ENCODE measurements at regions not wholly inside any gene's neighbourhood (a gene's known extent, or its start where the extent isn't known, plus 50 kb on each side); places are given as distances from the start of the nearest gene placed in this dataset.

DNA sequence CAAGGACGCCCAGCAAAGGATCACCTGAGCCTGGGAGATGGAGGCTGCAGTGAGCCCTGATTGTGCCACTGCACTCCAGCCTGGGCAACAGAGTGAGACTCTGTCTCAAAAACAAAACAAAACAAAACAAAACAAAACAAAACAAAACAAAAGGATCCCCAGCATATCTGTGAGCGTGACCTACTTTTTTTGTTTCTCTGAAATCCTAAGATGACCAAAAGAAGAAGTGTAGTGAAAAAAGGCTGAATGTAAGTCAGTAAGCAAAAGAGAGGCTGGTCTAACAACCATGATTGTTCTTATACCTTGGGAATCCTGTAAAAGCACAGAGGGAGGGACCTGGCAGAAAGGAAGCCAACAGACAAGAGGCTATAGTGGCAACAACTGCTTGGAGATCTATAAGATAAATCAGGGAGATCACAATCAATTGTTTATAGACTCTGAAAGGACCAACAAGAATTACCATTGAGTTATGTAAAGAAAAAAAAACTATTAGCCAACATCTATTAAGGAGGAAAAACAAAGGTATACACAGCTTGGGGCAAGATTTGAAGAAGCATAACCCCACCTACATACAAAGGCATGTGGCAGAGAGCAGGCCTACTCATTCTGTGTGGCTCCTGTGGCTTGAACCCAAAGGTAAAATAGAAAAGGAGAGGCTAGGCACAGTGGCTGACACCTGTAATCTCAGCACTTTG is 255.2 kb upstream of the KLF14 start:
- in situ Hi-C loops (cut with HindIII; ENCODE audit: low sequenced_read_pairs) = no loop called here

DNA sequence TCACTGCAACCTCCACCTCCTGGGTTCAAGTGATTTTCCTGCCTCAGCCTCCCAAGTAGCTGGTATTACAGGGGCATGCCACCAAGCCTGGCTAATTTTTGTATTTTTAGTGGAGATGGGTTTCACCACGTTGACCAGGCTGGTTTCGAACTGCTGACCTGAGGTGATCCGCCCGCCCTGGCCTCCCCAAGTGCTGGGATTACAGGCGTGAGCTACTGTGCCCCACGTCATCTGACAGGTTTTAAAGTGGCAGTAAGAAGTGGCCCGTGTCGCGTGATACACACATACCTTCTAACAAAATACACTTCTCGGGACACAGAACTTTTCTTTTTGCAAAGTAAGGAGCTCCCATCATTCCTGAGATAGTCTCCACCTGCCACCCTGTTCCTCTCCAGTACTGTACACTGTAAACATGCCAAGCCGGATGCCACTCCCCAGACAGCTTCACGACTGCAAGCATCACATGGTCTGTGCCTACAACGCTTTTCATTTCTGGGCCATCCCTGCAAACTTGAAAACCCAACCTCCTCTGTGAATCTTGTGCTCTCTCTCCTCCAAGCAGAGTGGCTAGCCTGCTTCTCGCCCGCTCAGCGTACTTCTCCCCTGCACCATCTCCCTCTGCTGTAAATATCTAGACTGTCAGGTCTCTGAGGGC is 256.3 kb upstream of the KLF14 start:
- in situ Hi-C loops (cut with HindIII; ENCODE audit: low sequenced_read_pairs) = no loop called here

DNA sequence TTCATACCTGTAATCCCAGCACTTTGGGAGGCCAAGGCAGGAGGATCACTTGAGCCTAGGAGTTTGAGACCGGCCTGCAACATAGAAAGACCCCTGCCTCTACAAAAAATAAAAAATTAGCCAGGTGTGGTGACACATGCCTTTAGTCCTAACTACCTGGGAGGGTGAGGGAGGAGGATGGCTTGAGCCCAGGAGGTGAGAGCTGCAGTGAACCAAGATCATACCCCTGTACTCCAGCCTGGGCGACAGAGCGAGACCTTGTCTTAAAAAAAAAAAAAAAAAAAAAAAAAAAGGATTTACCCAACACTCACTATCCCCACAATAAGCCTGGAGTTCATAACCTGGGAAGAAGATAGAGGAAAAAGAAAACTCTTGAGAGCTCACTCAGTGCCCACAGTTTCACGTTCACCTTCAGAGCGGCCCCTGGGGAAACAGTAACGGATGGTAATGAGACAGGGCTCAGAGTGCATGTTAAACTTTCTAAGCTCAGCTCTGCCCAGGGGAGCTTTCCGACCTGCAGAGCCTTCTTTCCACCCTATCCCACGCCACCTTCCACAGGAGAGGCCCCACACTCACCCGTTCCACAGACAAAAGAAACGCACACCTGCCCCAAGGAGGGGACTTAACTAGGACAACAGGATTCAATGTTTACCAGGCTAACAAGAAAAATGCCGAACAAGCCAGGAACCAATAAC is 259.8 kb upstream of the KLF14 start:
- in situ Hi-C loops (cut with HindIII; ENCODE audit: low sequenced_read_pairs) = no loop called here

DNA sequence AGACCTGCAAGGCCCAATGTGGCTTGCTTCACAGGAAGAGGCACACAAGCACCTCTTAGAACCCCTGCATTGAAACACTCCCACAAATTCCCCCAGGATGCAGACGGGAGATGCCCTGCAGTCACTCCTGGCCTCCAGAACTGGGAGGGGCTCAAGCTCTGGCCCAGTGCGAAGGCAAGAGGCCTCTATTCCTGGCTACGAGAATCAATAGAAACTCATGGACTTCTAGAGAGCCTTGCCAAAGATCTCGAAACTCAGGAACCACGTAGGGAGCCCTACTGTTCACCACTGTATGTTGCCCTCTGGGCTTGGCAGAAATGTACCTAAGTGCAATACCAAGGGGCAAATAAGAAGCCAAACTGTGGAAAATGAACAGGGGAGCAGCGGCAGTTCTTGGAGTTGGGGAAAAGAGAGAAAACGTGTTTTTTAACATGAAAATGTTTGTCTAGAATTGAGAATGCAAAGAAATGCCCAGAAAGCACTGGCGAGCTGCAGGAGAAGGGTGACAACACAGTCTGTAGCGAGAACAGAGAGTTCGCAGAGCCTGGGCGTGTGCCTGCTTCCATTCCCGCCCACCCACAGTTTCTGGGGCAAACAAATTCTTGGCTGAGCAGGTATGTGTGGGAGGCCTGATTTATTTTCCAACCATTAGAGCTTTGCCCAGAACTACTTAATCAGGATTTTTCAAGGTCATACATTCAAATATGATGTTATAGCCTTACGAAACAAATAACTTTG is 260.5 kb upstream of the KLF14 start:
- in situ Hi-C loops (cut with HindIII; ENCODE audit: low sequenced_read_pairs) = no loop called here

DNA sequence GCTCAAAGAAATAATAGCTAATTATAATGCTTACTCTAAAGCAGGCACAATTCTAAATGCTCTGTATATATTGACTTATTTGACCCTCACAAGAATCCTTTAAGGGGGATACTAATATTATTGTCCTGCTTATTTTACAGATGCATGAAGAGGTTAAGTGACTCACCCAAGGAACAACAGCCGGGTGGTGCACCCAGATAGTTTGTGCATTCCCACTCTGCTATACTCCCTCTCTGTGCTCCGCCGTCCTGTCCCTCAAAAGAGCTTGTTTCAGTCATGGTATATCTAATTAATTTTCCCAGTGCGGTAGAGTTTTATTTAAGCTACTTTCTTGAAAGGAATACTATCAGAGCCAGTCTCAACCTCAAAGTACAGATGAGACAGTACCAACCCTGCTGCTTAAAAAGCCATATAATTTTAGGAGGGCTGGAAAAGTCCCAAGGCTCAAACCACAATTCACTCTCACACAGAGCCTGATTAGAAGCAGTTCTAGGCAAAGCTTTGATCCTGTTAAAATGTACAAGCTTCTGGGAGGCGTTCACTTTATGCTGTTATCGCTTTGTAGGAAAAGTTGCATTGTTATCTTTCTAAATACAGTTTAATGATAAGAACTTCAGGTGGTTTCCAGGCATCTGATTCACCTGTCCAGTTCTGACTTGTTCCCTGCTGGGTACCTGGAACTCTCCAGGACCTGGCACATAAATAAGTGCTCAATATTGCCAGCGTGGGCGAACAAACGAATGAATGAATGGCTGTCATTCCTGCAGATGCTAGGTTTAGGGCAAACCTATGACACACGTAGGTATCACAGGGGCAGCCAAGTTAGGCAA is 261.5 kb upstream of the KLF14 start:
- in situ Hi-C loops (cut with HindIII; ENCODE audit: low sequenced_read_pairs) = no loop called here

DNA sequence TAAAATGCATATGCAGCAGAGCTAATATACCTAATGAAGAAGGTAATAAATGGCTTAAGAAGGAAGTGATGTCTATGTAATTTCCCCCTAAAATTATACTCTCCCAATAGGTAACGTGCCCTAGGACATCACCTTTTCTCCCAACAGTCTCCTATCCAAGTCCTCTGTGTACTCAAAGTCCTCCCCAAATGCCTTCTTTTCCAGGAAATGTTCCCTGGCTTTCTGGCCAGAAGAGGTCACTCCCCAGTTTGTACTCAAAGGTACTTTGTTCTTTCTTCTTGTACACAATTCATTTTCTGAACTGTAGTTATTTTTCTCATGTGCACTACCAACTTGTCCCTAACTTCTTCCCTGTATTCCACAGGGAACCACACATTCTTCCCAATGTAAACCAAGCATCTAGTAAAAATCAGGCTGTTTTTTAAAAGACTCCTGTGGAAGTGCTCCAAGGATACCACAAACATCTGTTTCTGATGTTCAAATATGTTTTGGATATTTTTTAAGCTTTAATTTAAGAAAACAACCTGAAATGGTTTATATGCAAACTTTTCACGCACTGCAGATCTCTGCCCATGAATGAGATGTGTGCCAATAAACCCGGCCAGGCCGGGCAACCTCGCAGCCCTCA is 262.3 kb upstream of the KLF14 start:
- in situ Hi-C loops (cut with HindIII; ENCODE audit: low sequenced_read_pairs) = no loop called here

DNA sequence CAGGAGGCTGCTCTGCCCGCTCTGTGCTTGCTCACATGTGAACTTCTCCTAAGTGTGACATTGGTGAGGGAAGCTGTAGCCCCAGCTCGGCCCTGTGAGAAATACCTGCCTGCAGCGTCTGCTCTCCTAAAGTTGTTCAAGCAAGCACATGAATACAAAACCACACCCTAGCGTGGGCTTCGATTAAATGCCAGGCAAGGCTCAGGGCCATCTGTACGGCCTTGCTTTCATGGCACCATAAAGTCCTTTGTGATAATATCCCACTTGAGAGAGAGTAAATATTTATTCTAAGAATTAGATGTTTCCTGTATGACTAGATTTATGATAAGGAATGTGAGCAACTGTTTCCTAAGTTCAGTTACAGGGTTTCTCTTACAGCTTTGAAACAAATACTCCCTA is 262.8 kb upstream of the KLF14 start:
- in situ Hi-C loops (cut with HindIII; ENCODE audit: low sequenced_read_pairs) = no loop called here

DNA sequence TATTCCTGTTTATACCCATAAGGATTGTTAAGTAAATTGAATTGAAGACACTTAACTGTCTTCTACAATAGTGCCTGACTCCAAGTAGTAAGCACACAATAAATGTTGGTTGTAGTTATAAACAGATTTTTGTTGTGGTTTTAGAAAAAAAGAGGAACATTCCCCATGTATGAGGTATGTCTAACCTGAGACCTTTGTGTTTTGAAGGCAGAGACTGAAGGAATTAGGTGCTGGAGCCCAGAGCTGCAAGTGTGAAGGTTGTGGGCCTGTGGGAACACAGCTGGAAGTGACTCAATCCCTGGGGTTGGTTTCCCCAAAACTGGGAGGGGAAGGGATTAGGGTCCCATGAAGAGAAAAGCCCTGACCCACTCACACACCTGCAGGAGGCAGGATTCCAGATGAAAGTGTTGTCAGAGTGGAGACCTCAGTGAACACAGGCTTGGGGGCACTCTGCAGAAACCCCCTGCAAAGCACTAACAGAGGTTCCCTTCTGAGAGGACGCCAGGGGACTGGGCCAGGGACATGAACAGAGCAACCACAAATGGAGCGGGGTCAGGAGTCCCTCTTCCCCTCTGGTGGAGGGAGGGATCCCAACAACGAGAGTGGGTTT is 265.1 kb upstream of the KLF14 start:
- in situ Hi-C loops (cut with HindIII; ENCODE audit: low sequenced_read_pairs) = no loop called here

DNA sequence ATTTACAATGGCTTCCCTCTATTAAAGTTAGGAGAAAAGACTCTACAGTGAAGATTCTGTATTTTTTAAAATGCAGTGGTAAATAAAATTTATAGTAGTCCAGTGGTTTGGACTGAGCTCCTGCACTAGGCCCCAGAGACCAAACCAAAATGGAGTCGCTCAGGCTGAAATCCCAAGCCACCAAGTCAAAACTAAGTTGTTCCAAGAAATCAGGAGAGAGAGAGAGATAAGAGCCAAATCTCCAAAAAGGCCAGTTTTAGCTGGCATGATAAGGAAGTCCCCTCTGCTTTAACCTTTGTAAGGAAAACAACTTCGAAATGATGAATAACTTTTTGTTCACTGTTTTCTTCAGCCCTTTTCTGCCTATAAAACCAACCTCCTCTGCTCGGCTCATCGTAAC is 265.9 kb upstream of the KLF14 start:
- in situ Hi-C loops (cut with HindIII; ENCODE audit: low sequenced_read_pairs) = no loop called here

DNA sequence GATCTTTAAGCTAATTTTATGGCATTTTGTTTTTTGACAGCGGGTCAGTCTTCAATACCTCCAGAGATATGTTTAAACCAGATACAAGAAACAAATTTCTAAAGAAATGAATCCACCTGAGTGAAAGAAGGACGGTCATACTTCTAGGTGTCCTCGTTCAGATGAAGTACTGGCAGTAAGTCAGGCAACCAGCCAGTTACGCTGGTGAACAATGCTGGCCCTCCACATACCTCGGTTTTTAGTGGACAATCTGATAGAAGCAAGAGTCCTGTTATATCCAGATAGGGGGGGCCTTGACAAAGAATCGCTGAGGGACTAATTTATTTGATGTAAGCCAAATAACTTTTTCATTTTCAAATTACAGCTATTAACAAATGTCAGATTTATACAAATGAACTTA is 266.4 kb upstream of the KLF14 start:
- in situ Hi-C loops (cut with HindIII; ENCODE audit: low sequenced_read_pairs) = no loop called here

DNA sequence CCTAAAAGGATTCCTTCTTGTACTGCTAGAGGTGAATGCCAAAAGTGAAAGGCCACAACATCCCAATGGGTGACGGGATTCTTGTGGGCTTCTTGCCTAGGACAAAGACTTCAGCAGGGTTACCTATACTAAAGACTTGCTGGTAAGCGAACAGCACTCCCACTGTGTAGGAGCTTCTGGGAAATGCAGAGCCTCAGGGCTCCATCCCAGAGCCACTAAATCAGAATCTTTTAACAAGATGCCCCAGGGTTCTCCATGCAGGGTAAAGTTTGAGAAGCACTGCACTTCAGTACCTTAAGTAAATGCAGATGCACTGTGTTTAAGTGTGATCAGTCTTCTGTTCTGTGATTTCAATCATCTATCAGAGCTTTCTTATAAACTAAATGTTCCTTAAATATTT is 266.9 kb upstream of the KLF14 start:
- in situ Hi-C loops (cut with HindIII; ENCODE audit: low sequenced_read_pairs) = no loop called here

DNA sequence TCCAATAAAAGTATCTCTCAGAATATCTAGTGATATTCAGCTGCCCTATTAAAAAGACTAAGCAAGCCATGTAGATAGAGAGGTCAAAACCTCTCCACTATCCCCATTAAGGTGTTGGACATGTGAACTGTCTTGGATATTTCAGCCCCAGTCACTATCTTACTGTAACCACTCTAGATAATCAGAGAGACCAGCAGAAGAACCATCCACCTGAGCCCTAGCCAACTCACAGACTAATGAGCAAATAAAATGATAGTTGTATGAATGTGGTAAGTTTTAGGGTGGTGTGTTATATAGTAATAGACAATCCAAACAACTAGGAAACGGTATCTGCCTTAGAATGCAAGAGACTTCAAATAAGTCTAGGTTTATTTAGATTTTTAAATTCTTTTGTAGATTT is 268.6 kb upstream of the KLF14 start:
- in situ Hi-C loops (cut with HindIII; ENCODE audit: low sequenced_read_pairs) = no loop called here

DNA sequence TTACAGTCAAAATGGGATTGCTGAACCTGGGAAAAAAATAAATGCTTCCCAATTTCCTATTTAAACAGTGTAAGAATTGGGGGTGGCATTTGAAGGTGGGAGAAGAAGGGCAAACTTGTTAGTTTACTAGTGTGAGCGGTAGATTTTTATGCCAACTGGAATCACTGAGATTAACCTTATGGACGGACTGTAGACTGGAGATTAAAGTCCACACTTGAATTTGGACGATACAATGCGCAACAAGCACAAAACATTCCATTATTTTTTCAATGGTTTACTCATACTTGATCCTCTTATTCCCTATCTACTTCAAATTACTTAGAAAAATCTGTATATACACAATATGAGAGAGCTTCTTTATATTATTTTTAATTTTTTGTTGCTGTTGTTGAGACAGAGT is 269.6 kb upstream of the KLF14 start:
- in situ Hi-C loops (cut with HindIII; ENCODE audit: low sequenced_read_pairs) = no loop called here

DNA sequence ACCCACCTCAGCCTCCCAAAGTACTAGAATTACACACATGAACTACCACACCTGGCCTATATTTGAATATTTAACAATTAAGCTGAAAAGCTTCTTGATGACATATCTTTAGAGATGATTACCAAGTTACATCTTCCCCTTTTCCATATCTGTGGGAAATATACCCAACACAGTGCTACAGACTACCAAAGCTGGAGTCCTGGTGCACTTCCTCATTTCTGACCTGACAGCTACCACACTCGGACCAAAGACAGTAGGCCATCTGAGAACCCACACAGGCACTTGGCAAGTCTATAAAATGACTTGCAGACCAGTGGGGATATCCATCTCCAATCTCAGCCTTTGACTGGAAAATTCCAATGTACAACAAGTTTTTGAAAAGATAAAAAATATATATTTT is 270.4 kb upstream of the KLF14 start:
- in situ Hi-C loops (cut with HindIII; ENCODE audit: low sequenced_read_pairs) = no loop called here

DNA sequence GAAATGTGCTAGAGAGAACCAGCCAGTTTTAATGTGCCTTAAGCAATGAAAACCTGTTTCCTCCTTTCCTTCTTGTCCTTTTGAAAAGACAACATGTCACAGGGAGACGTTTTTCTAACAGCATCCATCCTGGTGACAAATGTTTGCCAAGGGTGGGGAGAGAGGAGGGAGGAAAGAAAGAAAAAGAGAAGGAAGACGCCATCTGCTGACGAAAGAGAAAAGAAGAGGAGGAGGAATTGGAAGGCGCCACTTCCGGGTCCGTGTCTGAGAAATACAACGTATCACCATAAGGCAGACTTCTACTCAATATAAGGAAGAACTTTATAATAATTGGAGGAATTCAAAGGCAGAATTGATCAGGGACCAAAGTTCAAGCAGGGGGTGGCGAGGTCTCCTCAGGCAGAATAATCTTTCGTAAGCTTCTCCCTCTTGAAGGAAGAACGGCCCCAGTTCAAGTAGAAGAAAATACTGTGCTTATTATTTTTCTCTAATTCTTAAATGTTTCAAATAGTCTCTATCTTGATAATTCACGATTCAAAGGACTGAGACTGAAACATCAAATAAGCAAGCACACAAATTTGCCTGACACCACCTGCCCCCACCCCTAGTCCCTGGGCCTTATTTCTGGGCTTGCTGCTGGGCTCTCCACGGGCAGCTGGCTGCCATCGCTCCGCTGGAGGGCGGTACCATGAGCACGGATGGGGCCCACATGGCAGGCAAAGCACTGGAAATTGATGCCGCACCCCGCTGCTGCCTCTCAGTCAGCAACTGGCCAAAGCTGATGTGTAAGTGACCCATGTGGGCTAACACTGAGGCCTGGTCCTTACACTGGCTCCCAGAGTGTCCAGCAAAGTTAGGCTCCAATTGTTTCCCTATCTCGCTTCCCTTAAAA is 273.7 kb upstream of the KLF14 start:
- in situ Hi-C loops (cut with HindIII; ENCODE audit: low sequenced_read_pairs) = no loop called here

DNA sequence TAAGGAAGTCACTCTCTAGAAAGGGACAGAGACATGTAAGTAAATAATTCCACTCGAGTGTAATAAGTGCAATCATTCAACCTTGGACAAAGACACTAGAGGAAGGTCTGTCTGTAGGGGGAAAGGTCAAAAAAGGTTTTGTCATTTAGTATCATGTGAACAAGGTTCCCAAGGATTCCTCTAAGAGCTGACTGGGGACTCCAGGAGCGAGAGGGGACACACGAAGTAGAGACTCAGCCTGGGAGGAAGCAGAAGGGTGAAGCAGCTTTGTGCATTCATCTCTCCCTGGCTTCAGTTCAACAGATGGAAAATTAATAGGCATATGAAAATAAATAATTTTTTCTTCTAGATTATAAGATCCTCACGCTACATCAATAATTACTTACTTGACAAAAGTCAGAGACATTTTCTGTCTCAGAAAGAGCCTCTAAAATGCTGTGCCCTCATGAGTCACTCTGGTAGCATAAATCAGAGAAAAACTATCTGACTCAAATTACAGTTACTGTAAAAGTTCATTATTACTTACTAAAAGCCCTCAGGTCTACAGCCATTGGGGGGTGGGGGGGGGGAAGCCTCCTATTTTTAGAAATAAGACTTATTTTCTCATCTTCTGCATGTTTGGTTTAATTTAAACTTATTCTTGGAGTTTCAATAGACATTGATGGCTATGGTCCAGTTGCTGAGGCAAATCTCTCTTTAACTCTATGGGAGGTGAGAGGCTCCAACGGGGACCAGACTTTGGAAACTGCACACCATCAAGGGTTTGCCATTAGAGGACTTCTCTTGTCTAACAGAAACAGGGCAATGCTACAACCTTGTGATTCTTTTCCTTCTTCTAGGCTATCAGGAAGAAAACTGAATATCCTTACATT is 275.1 kb upstream of the KLF14 start:
- in situ Hi-C loops (cut with HindIII; ENCODE audit: low sequenced_read_pairs) = no loop called here

DNA sequence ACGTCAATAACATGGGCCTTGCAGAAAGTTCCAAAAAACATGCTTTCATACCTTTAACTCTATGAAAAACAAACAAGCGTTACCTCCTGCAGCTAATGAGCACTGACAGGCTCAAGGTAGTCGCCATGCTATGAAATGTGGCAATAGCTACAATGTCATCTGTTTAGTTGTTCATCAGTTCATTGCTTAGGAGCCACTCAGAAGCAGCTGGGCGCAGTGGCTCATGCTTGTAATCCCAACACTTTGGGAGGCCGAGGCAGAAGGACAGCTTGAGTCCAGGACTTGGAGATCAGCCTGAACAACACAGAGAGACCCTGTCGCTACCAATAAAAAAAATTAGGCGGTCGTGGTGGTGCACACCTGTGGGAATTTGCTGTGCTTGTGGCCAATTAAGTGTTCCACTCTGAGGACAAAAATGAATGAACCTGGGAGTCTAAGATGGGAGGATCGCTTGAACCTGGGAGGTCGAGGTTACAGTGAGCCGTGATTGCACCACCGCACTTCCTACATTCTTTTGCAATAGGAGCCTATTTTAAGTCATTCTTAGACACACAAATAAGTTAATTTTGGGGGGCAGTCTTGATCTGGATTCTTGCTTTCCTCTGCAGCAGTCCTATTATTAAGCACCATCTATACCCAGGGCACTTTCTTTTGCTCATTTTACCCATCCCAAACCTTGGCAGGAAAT is 276.2 kb upstream of the KLF14 start:
- in situ Hi-C loops (cut with HindIII; ENCODE audit: low sequenced_read_pairs) = no loop called here

Data from endothelial cell of hepatic sinusoid (primary cell).